Neural progenitor cell (in vitro differentiated cells): ENCODE measurements at regions not wholly inside any gene's neighbourhood (a gene's known extent, or its start where the extent isn't known, plus 50 kb on each side); places are given as distances from the start of the nearest gene placed in this dataset.

Experiments
- DNase-seq: peaks from one replicate; pipeline ENCODE4 v3.0.0-alpha.2; 2016; ENCODE audit warnings: low spot score
- H2AFZ ChIP-seq: fragments of 200-600 bp; sonication (generic); replicated peaks from 2 replicates; pipeline ENCODE4 v1.6.1; 2016; ENCODE audit warnings: antibody characterized with exemption
- H3F3A ChIP-seq: fragments of 200-600 bp; sonication (generic); 2 replicates; pipeline ENCODE4 v1.6.1; 2016; ENCODE audit warnings: antibody characterized with exemption, low read depth
- H3K27ac ChIP-seq: fragments of 200-600 bp; sonication (generic); 2 replicates; pipeline ENCODE4 v1.5.1; 2016; ENCODE audit warnings: mild to moderate bottlenecking
- H3K27me3 ChIP-seq: fragments of 200-600 bp; sonication (generic); 2 replicates; pipeline ENCODE4 v1.6.1; 2016; ENCODE audit warnings: mild to moderate bottlenecking, moderate library complexity
- H3K36me3 ChIP-seq: fragments of 200-600 bp; sonication (generic); 2 replicates; pipeline ENCODE4 v1.5.1; 2016
- H3K4me1 ChIP-seq: fragments of 200-600 bp; sonication (generic); 2 replicates; pipeline ENCODE4 v1.6.1; 2016; ENCODE audit warnings: mixed run types
- H3K4me2 ChIP-seq: fragments of 200-600 bp; sonication (generic); 2 replicates; pipeline ENCODE4 v1.6.1; 2016
- H3K4me3 ChIP-seq: fragments of 200-600 bp; sonication (generic); 2 replicates; pipeline ENCODE4 v1.5.1; 2016
- H3K79me2 ChIP-seq: fragments of 200-600 bp; sonication (generic); 2 replicates; pipeline ENCODE4 v1.6.1; 2016; ENCODE audit warnings: low read depth
- H3K9ac ChIP-seq: fragments of 200-600 bp; sonication (generic); 2 replicates; pipeline ENCODE4 v1.6.1; 2016
- H3K9me3 ChIP-seq: fragments of 200-600 bp; sonication (generic); 2 replicates; pipeline ENCODE4 v1.5.1; 2016; ENCODE audit warnings: low read depth
- H4K20me1 ChIP-seq: fragments of 200-600 bp; sonication (generic); 2 replicates; pipeline ENCODE4 v1.6.1; 2016; ENCODE audit warnings: low read depth
- H3K27ac Mint-ChIP-seq: 3 replicates; pipeline ENCODE4 v1.8.0; 2021; ENCODE audit warnings: mixed read lengths
- H3K27me3 Mint-ChIP-seq: 2 replicates; pipeline ENCODE4 v1.8.0; 2022; ENCODE audit warnings: low read depth, mild to moderate bottlenecking, inconsistent platforms, moderate library complexity, mixed read lengths; ENCODE audit not compliant: insufficient read depth
- H3K36me3 Mint-ChIP-seq: 3 replicates; pipeline ENCODE4 v1.8.0; 2021; ENCODE audit warnings: mixed read lengths
- H3K4me1 Mint-ChIP-seq: 3 replicates; pipeline ENCODE4 v1.8.0; 2021; ENCODE audit warnings: mixed read lengths
- H3K4me3 Mint-ChIP-seq: 3 replicates; pipeline ENCODE4 v1.8.0; 2021; ENCODE audit warnings: mild to moderate bottlenecking, moderate library complexity, mixed read lengths
- H3K9me3 Mint-ChIP-seq: 3 replicates; pipeline ENCODE4 v1.8.0; 2020; ENCODE audit warnings: mixed read lengths
- EZH2 ChIP-seq: fragments of 200-600 bp; sonication (generic); IDR thresholded peaks from 2 replicates; pipeline ENCODE4 v1.6.1; 2017; ENCODE audit warnings: antibody characterized with exemption, mild to moderate bottlenecking, moderate library complexity
- EZH2phosphoT487 ChIP-seq: fragments of 200-600 bp; sonication (generic); IDR thresholded peaks from 2 replicates; pipeline ENCODE4 v1.6.1; 2017; ENCODE audit warnings: antibody characterized with exemption
- TF ChIP-seq, protein P1 (sequence below): fragments of 200-600 bp; sonication (generic); IDR thresholded peaks from 2 replicates; pipeline ENCODE4 v1.5.1; 2017; ENCODE audit warnings: antibody characterized with exemption, mild to moderate bottlenecking

- Mint-ChIP-seq H3K9me3 (no peaks in the 10 kb centered on the region), H3K4me3 (no peak overlapping the region), H3K4me1 (peaks cover 10% of the 10 kb centered on the region), H3K36me3 (no peaks in the 10 kb centered on the region), H3K27ac (no peak overlapping the region), H3K27me3 (peaks cover 34% of the 10 kb centered on the region)
- Histone ChIP-seq H3K9me3 (no peaks in the 10 kb centered on the region), H3K4me2 (no peak overlapping the region), H3K27me3 (peaks cover 36% of the 10 kb centered on the region), H2AFZ (no peak overlapping the region), H4K20me1 (no peaks in the 10 kb centered on the region), H3K79me2 (no peaks in the 10 kb centered on the region), H3K36me3 (no peaks in the 10 kb centered on the region), H3K4me1 (peaks cover 5% of the 10 kb centered on the region), H3F3A (no peaks in the 10 kb centered on the region), H3K27ac (no peak overlapping the region), H3K9ac (no peak overlapping the region), H3K4me3 (no peak overlapping the region)
- TF ChIP-seq EZH2phosphoT487 (no peak), EZH2 (no peak)
- TF ChIP-seq, protein P1, sequence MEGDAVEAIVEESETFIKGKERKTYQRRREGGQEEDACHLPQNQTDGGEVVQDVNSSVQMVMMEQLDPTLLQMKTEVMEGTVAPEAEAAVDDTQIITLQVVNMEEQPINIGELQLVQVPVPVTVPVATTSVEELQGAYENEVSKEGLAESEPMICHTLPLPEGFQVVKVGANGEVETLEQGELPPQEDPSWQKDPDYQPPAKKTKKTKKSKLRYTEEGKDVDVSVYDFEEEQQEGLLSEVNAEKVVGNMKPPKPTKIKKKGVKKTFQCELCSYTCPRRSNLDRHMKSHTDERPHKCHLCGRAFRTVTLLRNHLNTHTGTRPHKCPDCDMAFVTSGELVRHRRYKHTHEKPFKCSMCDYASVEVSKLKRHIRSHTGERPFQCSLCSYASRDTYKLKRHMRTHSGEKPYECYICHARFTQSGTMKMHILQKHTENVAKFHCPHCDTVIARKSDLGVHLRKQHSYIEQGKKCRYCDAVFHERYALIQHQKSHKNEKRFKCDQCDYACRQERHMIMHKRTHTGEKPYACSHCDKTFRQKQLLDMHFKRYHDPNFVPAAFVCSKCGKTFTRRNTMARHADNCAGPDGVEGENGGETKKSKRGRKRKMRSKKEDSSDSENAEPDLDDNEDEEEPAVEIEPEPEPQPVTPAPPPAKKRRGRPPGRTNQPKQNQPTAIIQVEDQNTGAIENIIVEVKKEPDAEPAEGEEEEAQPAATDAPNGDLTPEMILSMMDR: no peak
- no peak for DNase-seq
These were observed 265.4 kb downstream of the FOXD2 start for GRCh38 chr1:47703156-47703825.

GRCh38 chr1:47703981-47704596, 266.2 kb downstream of the FOXD2 start:
- H3K4me1 Mint-ChIP-seq: peaks cover 12% of the 10 kb centered on the region
- H3K4me2 ChIP-seq: no peak overlapping the region
- no peak overlapping the region for H2AFZ ChIP-seq
- peaks cover 44% of the 10 kb centered on the region for H3K27me3 ChIP-seq
- no peak overlapping the region for H3K4me3 Mint-ChIP-seq
- H3K27ac Mint-ChIP-seq: no peak overlapping the region
- no peak overlapping the region for H3K4me3 ChIP-seq
- no peak for TF ChIP-seq EZH2
- TF ChIP-seq, protein P1: peak; percentile 41
- no peaks in the 10 kb centered on the region for H3K36me3 ChIP-seq
- no peaks in the 10 kb centered on the region for H3K9me3 Mint-ChIP-seq
- no peak for DNase-seq
- H3K4me1 ChIP-seq: peaks cover 11% of the 10 kb centered on the region
- H3F3A ChIP-seq: peaks cover 4% of the 10 kb centered on the region
- no peaks in the 10 kb centered on the region for H3K36me3 Mint-ChIP-seq
- no peak overlapping the region for H3K9ac ChIP-seq
- no peaks in the 10 kb centered on the region for H3K79me2 ChIP-seq
- H3K27ac ChIP-seq: no peak overlapping the region
- H4K20me1 ChIP-seq: no peaks in the 10 kb centered on the region
- peaks cover 34% of the 10 kb centered on the region for H3K27me3 Mint-ChIP-seq
- H3K9me3 ChIP-seq: no peaks in the 10 kb centered on the region

- H3K79me2 ChIP-seq: no peaks in the 10 kb centered on the region
- H3K4me3 Mint-ChIP-seq: no peak overlapping the region
- peaks cover 41% of the 10 kb centered on the region for H3K27me3 Mint-ChIP-seq
- H3K9ac ChIP-seq: no peak overlapping the region
- H4K20me1 ChIP-seq: no peaks in the 10 kb centered on the region
- peaks cover 11% of the 10 kb centered on the region for H3K4me1 ChIP-seq
- H3K27ac ChIP-seq: no peak overlapping the region
- H3F3A ChIP-seq: peaks cover 17% of the 10 kb centered on the region
- H3K4me1 Mint-ChIP-seq: peaks cover 9% of the 10 kb centered on the region
- no peak overlapping the region for H3K4me2 ChIP-seq
- no peaks in the 10 kb centered on the region for H3K36me3 ChIP-seq
- H2AFZ ChIP-seq: no peak overlapping the region
- H3K9me3 Mint-ChIP-seq: no peaks in the 10 kb centered on the region
- H3K9me3 ChIP-seq: no peaks in the 10 kb centered on the region
- H3K4me3 ChIP-seq: no peak overlapping the region
- DNase-seq: no peak
- H3K27ac Mint-ChIP-seq: no peak overlapping the region
- peaks cover 60% of the 10 kb centered on the region for H3K27me3 ChIP-seq
- H3K36me3 Mint-ChIP-seq: no peaks in the 10 kb centered on the region
- no peak for TF ChIP-seq EZH2phosphoT487
- TF ChIP-seq, protein P1: no peak
- no peak for TF ChIP-seq EZH2
These were observed 267.8 kb downstream of the FOXD2 start for GRCh38 chr1:47705517-47706130.
